SK-N-SH treated with all-trans-retinoic acid at 6 μM for 48 hours (cell line): ENCODE measurements at regions not wholly inside any gene's neighbourhood (a gene's known extent, or its start where the extent isn't known, plus 50 kb on each side); places are given as distances from the start of the nearest gene placed in this dataset.

Experiments used
- ARNTL ChIP-seq: fragments of 450-650 bp; formaldehyde crosslinking; IDR thresholded peaks from 2 replicates; pipeline ENCODE4 v1.5.0; 2020; ENCODE audit warnings: low read depth, mild to moderate bottlenecking, moderate library complexity, borderline replicate concordance
- ESRRG ChIP-seq: fragments of 250-450 bp; sonication (Bioruptor Pico); IDR thresholded peaks from 2 replicates; pipeline ENCODE4 v1.6.1; 2021; ENCODE audit warnings: mild to moderate bottlenecking
- ISL1 ChIP-seq: fragments of 250-450 bp; sonication (Bioruptor Pico); IDR thresholded peaks from 2 replicates; pipeline ENCODE4 v2.1.2; 2022; ENCODE audit warnings: mild to moderate bottlenecking, moderate library complexity
- OSR1 ChIP-seq: fragments of 250-450 bp; sonication (Bioruptor Pico); IDR thresholded peaks from 2 replicates; pipeline ENCODE4 v1.8.0; 2022; ENCODE audit warnings: moderate library complexity, mild to moderate bottlenecking, inconsistent platforms
- PATZ1 ChIP-seq: fragments of 250-450 bp; sonication (Bioruptor Pico); IDR thresholded peaks from 2 replicates; pipeline ENCODE4 v1.8.0; 2020; ENCODE audit warnings: mild to moderate bottlenecking, moderate library complexity, borderline replicate concordance
- PPARA ChIP-seq: fragments of 250-450 bp; sonication (Bioruptor Pico); IDR thresholded peaks from 2 replicates; pipeline ENCODE4 v1.5.0; 2020; ENCODE audit warnings: mild to moderate bottlenecking, borderline replicate concordance
- RARB ChIP-seq: fragments of 250-450 bp; sonication (Bioruptor Pico); IDR thresholded peaks from 2 replicates; pipeline ENCODE4 v1.8.0; 2021; ENCODE audit warnings: mild to moderate bottlenecking, moderate library complexity
- SNAI2 ChIP-seq: fragments of 250-450 bp; sonication (Bioruptor Pico); IDR thresholded peaks from 2 replicates; pipeline ENCODE4 v1.5.0; 2020; ENCODE audit warnings: mild to moderate bottlenecking, moderate library complexity
- ZFP3 ChIP-seq: fragments of 250-450 bp; sonication (Bioruptor Pico); IDR thresholded peaks from 2 replicates; pipeline ENCODE4 v1.5.0; 2020; ENCODE audit warnings: mild to moderate bottlenecking, moderate library complexity
- ZFP30 ChIP-seq: fragments of 450-650 bp; formaldehyde crosslinking; IDR thresholded peaks from 2 replicates; pipeline ENCODE4 v1.5.0; 2022; ENCODE audit warnings: mild to moderate bottlenecking, moderate library complexity
- ZNF565 ChIP-seq: fragments of 450-650 bp; formaldehyde crosslinking; conservative IDR thresholded peaks from 2 replicates; pipeline ENCODE4 v1.5.0; 2020; ENCODE audit warnings: low read depth, mild to moderate bottlenecking, moderate library complexity
- ZNF70 ChIP-seq: fragments of 450-650 bp; formaldehyde crosslinking; IDR thresholded peaks from 2 replicates; pipeline ENCODE4 v1.5.0; 2020; ENCODE audit warnings: mild to moderate bottlenecking, moderate library complexity
- ZNF8 ChIP-seq: fragments of 450-650 bp; formaldehyde crosslinking; IDR thresholded peaks from 2 replicates; pipeline ENCODE4 v1.5.0; 2020; ENCODE audit warnings: mild to moderate bottlenecking, moderate library complexity

- TF ChIP-seq ZNF8 (CRISPR knock-in tag) (no peak), SNAI2 (CRISPR knock-in tag) (no peak), ZFP3 (CRISPR knock-in tag) (no peak), ZNF70 (CRISPR knock-in tag) (no peak), ESRRG (no peak), OSR1 (CRISPR knock-in tag) (no peak), ZNF565 (CRISPR knock-in tag) (no peak), ISL1 (CRISPR knock-in tag) (no peak), PPARA (no peak), PATZ1 (CRISPR knock-in tag) (no peak), ZFP30 (CRISPR knock-in tag) (no peak), RARB (CRISPR knock-in tag) (no peak), ARNTL (no peak)
These were observed 106.8 kb downstream of the HNRNPLL start for GRCh38 chr2:38495880-38496279.
